BLaER1 (cell line): ENCODE measurements at regions not wholly inside any gene's neighbourhood (a gene's known extent, or its start where the extent isn't known, plus 50 kb on each side); places are given as distances from the start of the nearest gene placed in this dataset.
A peak's percentile ranks its signal among the peaks of the same experiment; 100 is the strongest.

Source experiments
- H3K27ac ChIP-seq: shearing (Covaris generic); formaldehyde crosslinking; 2 replicates; pipeline ENCODE4 v1.8.1; 2022
- H3K27me3 ChIP-seq: shearing (Covaris generic); formaldehyde crosslinking; 2 replicates; pipeline ENCODE4 v1.8.1; 2022
- H3K36me3 ChIP-seq: shearing (Covaris generic); formaldehyde crosslinking; 2 replicates; pipeline ENCODE4 v1.8.1; 2022
- H3K4me1 ChIP-seq: shearing (Covaris generic); formaldehyde crosslinking; 2 replicates; pipeline ENCODE4 v1.8.1; 2022
- H3K4me2 ChIP-seq: shearing (Covaris generic); formaldehyde crosslinking; 2 replicates; pipeline ENCODE4 v1.8.1; 2022
- H3K4me3 ChIP-seq: shearing (Covaris generic); formaldehyde crosslinking; 2 replicates; pipeline ENCODE4 v1.8.1; 2022
- H3K9ac ChIP-seq: shearing (Covaris generic); formaldehyde crosslinking; 2 replicates; pipeline ENCODE4 v1.8.1; 2022
- H3K9me3 ChIP-seq: shearing (Covaris generic); formaldehyde crosslinking; 2 replicates; pipeline ENCODE4 v1.8.1; 2022
- H4K20me1 ChIP-seq: shearing (Covaris generic); formaldehyde crosslinking; 2 replicates; pipeline ENCODE4 v1.8.1; 2022
- Cebpa-rat ChIP-seq: shearing (Covaris generic); IDR thresholded peaks from 2 replicates; pipeline ENCODE4 v1.8.1; 2022

DNA sequence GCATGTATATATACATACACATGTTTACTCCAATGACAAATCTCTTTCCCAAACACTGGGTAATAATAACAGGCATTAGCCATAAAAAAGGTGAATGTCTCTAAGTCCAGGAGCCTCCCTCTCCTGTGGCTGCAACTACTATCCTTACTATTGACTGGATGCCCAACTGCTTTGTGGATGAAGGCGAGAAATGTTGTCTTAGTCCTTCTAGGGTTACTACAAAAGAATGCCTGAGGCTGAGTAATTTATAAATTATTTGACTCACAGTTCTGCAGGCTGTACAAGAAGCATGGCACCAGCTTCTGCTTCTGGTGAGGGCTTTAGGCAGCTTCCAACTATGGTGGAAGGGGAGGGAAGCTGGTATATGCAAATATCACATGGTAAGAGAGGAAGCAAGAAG lies 366.0 kb upstream of the DDHD1 start:
- Histone ChIP-seq H3K4me2 (no peak overlapping the region), H4K20me1 (no peaks in the 10 kb centered on the region), H3K27ac (no peak overlapping the region), H3K4me3 (no peak overlapping the region), H3K36me3 (no peaks in the 10 kb centered on the region), H3K4me1 (peaks cover 6% of the 10 kb centered on the region), H3K27me3 (no peaks in the 10 kb centered on the region), H3K9me3 (0 out of 2 replicates have a peak, but pooled peaks cover 3% of the 10 kb centered on the region), H3K9ac (no peak overlapping the region)
- no peak for TF ChIP-seq Cebpa-rat

DNA sequence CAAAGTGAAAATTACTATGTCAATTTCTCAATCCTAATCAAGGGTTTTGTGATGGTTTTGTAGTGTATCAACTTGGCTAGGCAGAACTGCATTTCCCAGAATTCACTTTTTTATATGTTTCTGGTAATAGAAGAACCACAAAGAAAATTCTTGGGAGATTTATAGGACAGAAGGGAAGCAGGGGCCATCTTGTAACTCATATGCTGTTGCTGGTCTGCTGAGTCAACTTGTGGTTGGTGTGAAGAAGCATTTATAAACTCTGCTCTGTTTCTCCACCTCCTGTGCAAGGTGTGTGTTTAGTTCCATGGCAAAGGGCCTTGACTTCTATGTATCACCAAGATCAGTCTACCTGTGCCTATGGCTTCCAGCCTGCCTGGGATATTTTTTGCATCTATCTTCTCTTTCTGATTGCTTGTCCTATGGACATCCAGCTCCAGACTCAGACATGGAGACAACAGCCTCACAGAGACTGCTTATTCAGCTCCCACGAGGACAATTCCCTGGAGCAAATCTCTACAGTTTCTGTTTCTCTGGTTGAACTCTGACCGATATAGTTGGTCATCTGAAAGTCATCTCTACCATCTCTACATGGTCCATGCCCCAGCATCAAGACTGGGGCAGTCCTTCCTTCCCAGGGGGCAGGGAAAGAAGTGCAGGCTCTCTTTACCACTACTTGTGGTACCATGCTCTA lies 364.3 kb upstream of the DDHD1 start:
- Histone ChIP-seq H3K9me3 (0 out of 2 replicates have a peak, but pooled peaks cover 2% of the 10 kb centered on the region), H3K27ac (no peak overlapping the region), H3K36me3 (no peaks in the 10 kb centered on the region), H3K4me1 (peaks cover 6% of the 10 kb centered on the region), H3K27me3 (no peaks in the 10 kb centered on the region), H3K9ac (no peak overlapping the region), H3K4me3 (no peak overlapping the region), H3K4me2 (no peak overlapping the region), H4K20me1 (no peaks in the 10 kb centered on the region)
- TF ChIP-seq Cebpa-rat, result no peak

DNA sequence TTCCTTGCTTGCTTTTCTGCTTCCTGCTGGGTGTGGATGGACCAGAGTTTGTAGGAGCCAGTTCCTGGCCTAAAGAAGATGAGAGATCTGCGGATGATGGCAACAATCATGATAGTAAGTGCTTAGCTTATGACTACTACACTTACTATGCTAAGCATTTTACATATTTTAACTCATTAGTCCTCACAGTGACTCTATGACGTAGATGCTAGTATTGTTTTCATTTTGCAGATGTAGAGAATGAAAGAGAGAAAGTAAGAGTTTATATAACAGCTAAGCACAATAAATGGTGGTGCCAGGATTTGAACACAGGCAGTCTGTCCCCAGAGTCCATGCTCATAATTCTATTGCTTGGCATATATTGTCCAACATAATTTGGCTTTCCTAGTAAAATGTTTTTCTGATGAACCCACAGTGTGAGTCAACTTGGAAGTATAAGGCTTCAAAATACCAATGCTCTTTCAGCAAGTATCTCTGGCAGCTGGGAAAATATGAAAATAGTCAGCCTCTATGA lies 363.2 kb upstream of the DDHD1 start:
- no peak overlapping the region for H3K27ac ChIP-seq
- TF ChIP-seq Cebpa-rat, result no peak
- H3K4me2 ChIP-seq, result no peak overlapping the region
- H3K4me3 ChIP-seq, result no peak overlapping the region
- H4K20me1 ChIP-seq, result no peaks in the 10 kb centered on the region
- H3K4me1 ChIP-seq, result peaks cover 6% of the 10 kb centered on the region
- no peaks in the 10 kb centered on the region for H3K9me3 ChIP-seq
- H3K27me3 ChIP-seq, result no peaks in the 10 kb centered on the region
- H3K9ac ChIP-seq, result no peak overlapping the region
- H3K36me3 ChIP-seq, result no peaks in the 10 kb centered on the region

DNA sequence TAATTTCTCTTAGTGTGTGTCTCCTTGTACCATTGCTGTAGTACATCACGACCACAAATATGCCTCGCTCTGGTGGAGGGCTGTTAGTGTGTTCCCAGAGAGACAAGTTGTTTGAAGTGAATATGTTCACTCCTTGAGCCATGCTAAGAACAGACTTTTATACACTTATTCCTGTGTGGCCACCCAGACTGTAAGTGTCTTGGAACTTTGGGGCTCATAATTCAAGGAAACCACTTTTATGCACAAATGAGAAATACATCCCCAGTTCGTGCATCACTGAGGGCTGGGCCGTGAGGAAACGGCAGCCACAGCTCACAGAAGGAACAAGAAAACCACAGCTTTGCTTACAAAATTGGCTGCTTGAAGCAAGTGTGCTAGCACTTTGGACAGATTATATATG lies 362.2 kb upstream of the DDHD1 start:
- no peaks in the 10 kb centered on the region for H3K36me3 ChIP-seq
- H3K27me3 ChIP-seq, result no peaks in the 10 kb centered on the region
- H3K9me3 ChIP-seq, result no peaks in the 10 kb centered on the region
- H3K27ac ChIP-seq, result no peak overlapping the region
- no peaks in the 10 kb centered on the region for H4K20me1 ChIP-seq
- peak overlapping the region; percentile 29 for H3K4me2 ChIP-seq
- H3K9ac ChIP-seq, result no peak overlapping the region
- H3K4me1 ChIP-seq, result peaks cover 6% of the 10 kb centered on the region
- TF ChIP-seq Cebpa-rat, result no peak
- H3K4me3 ChIP-seq, result no peak overlapping the region

DNA sequence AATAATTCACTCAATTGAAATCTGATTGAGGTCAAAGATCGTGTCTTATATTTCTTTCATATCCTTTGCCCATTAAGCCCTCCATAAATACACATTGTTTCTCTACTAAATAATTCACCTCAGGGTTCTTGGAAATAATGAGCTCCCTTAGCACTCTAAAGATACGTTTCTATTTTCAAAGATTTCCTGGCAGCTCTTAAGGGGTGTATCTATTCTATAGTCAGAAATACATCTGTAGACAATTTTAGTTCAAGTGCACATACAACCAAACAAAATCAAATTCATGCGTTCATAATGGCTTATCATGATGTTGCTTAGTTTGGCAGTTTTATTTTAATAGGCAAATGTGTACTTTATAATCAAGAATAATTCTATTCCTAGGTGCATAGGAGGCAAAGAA lies 361.1 kb upstream of the DDHD1 start:
- TF ChIP-seq Cebpa-rat, result no peak
- H3K4me2 ChIP-seq, result no peak overlapping the region
- no peak overlapping the region for H3K27ac ChIP-seq
- H3K9me3 ChIP-seq, result no peaks in the 10 kb centered on the region
- H3K9ac ChIP-seq, result no peak overlapping the region
- H3K4me1 ChIP-seq, result peaks cover 6% of the 10 kb centered on the region
- no peak overlapping the region for H3K4me3 ChIP-seq
- no peaks in the 10 kb centered on the region for H3K27me3 ChIP-seq
- H3K36me3 ChIP-seq, result no peaks in the 10 kb centered on the region
- no peaks in the 10 kb centered on the region for H4K20me1 ChIP-seq

DNA sequence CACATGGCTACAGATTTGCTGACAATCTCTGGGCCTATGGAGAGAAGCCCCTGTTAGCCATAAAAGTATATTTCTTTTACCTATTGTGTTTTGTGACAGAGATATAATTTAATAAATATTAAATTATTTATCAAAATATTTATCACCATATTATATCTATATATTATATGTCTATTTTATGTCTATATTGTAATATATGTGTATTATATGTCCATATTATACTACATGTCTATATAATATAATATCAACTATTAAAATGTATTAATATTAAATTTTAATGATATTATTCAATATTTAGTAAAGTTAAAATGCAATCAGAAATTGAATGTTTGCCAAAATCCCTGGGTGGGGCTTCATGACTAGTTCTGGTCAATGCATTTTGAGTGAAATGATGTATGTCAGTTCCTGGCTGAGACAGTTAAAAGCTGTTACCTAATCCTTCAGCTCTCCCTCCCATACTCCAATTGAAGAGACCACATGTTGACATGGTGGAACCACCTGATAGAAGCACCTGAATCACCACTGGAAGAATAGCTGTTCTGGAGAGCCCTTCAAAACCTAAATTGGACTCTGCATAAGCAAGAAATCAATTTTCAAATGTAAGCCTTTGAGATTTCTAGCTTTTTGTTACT lies 357.3 kb upstream of the DDHD1 start:
- no peaks in the 10 kb centered on the region for H3K27me3 ChIP-seq
- no peak overlapping the region for H3K4me3 ChIP-seq
- TF ChIP-seq Cebpa-rat, result no peak
- no peak overlapping the region for H3K9ac ChIP-seq
- peaks cover 6% of the 10 kb centered on the region for H3K4me1 ChIP-seq
- H3K36me3 ChIP-seq, result no peaks in the 10 kb centered on the region
- H3K4me2 ChIP-seq, result no peak overlapping the region
- no peaks in the 10 kb centered on the region; the same call in 1 of the 2 replicates for H3K9me3 ChIP-seq
- H4K20me1 ChIP-seq, result no peaks in the 10 kb centered on the region
- no peak overlapping the region for H3K27ac ChIP-seq

DNA sequence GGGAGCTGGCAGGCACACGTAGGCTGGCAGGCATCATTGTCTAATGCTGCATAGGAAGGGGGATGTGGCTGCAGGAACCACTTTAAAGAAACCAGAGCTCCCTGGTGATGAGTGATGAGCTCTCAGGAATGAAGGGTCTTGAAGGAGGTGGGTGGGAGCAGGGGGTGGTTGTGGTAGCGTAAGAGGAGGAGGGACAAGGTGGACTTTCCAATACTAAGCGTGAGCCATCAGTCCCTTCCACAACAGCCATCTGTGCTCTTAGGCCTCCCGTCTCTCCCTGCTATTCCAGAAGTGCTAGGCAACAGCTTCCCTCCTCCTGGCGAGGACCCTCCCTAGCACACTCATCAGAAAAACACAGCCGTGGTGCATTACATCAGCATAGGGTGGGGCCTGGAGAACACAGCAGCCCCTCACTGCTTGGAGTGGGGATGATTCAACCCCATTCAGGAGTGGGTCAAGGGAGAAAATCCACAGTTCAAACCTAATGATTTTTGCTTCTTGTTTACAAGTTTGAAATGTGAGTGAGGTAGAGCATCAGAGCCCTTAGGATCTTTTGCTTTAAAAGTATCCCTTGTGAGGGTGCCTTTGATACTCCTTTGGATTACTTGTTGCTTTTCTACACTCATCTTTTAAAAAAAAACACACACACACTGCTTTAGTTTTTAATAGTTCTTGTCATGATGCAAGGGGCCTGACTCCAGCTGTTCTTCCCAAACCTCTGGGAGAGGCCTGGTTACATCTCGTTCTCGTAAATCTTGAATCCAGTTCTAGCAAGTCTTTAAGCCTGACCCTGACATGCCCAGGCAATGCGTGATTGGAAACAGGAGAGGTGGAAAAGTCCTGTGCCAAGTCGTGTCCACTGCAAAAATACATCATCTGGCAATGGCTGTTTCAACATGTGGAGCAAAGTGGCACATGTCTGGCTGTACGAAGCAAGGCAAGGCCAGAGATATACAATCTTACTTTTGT lies 356.4 kb upstream of the DDHD1 start:
- no peak overlapping the region for H3K9ac ChIP-seq
- H3K27ac ChIP-seq, result no peak overlapping the region
- TF ChIP-seq Cebpa-rat, result no peak

DNA sequence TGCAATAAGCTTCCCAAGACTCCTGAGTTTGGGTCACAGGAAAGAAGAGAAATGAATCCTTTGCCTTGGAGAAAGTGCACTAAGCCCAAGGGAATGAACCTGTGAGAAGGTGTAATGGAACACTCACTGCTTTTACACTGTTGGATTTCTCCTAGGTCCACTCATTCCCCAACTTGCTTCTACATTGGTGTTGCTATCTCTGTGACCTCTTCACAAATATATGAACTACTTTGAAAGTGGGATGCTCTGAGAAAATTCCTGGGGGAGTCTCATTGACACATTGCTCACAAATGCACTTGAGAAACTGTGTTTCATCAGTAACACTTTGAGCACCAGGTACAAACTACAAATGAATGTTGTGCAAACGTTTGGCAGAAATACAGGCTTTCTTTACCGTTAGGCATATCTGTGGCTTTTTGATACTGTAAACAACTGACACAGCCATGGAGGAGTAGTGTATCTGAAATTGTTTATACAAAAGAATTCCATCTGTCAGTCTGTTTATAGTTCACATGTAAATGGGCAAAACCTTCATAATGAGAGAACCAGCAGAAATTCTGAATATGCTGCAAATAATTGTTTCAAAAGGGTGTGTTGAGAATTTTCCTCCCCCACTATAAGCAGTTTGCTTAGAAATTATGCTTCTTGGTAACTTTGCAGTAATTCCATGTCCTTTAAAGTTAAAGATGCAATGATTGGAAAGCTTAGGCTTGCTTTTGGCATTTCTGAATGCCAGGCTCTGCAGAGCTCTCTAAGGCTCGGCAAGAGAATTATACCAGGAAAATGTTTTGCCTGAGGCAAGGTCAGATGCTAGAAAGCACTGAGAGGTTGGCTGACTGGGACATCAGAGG lies 348.5 kb upstream of the DDHD1 start:
- Histone ChIP-seq H3K27ac (no peak overlapping the region), H3K4me2 (no peak overlapping the region), H3K9me3 (peaks cover 21% of the 10 kb centered on the region), H3K27me3 (no peaks in the 10 kb centered on the region), H4K20me1 (no peaks in the 10 kb centered on the region), H3K4me3 (no peak overlapping the region), H3K4me1 (no peaks in the 10 kb centered on the region), H3K36me3 (no peaks in the 10 kb centered on the region), H3K9ac (no peak overlapping the region)
- no peak for TF ChIP-seq Cebpa-rat

More for the DNA sequence above, 356.4 kb upstream of the DDHD1 start:
- Histone ChIP-seq H3K36me3 (no peaks in the 10 kb centered on the region), H3K27me3 (no peaks in the 10 kb centered on the region), H4K20me1 (no peaks in the 10 kb centered on the region), H3K9me3 (peaks cover 5% of the 10 kb centered on the region; the same call in 1 of the 2 replicates), H3K4me3 (no peak overlapping the region), H3K4me2 (no peak overlapping the region), H3K4me1 (no peaks in the 10 kb centered on the region)

DNA sequence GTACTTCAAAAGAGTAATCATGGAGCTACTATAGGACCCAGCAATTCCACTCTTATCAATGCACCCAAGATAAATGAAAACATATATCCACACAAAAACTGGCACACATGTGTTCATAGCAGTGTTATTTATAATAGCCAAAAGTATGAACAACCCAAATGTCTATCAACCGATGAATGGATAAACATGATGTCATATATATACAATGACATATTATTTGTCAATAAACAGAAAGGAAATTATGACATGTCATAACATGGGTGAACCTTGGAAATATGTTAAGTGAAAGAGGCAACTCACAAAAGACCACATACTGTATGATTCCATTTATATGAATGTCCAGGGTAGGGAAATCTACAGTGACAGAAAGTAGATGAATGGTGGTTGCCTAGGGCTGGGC lies 347.1 kb upstream of the DDHD1 start:
- Histone ChIP-seq H3K9me3 (peaks cover 21% of the 10 kb centered on the region), H3K36me3 (no peaks in the 10 kb centered on the region), H3K4me3 (no peak overlapping the region), H3K4me2 (no peak overlapping the region), H3K27ac (no peak overlapping the region), H3K9ac (no peak overlapping the region), H4K20me1 (no peaks in the 10 kb centered on the region), H3K4me1 (no peaks in the 10 kb centered on the region), H3K27me3 (no peaks in the 10 kb centered on the region)
- TF ChIP-seq Cebpa-rat, result no peak
